Thyroid gland (tissue), 4 donors: ENCODE measurements at regions not wholly inside any gene's neighbourhood (a gene's known extent, or its start where the extent isn't known, plus 50 kb on each side); places are given as distances from the start of the nearest gene placed in this dataset.

ENCODE experiments used
- POLR2A ChIP-seq, 2 donors: fragments of 450-650 bp; IDR thresholded peaks; one replicate each; pipeline ENCODE4 v1.6.1; 2017; ENCODE audit warnings: antibody characterized with exemption in 2 of 2, mild to moderate bottlenecking in 2 of 2, moderate library complexity in 1 of 2
- TF ChIP-seq, protein P1 (sequence below), 6 experiments: fragments of 200-600 bp in 3 of 6; fragments of 450-650 bp in 3 of 6; sonication (generic) in 3 of 6; IDR thresholded peaks; one replicate each; pipeline ENCODE4 v1.5.1; 2016 to 2019; ENCODE audit warnings: antibody characterized with exemption in 6 of 6, mild to moderate bottlenecking in 2 of 6, inconsistent platforms in 1 of 6, moderate library complexity in 1 of 6

DNA sequence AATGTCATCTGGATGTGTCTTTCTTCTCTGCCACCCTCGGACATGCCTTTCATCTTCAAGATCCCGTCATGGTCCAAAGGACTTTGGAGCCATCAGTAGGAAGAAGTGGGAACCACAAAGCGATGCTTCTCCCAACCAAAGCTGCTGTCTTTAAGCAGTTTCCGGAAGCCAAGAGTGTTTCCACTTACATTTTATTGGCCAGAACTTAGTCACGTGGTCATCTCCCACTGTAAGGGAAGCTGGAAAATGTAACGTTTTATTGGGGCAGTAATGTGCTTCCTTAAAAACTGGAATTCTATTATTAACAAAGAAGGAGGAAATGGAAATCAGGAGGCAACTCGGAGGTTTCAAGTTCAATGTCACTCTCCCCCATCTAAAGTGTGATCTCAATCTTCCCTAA, 170.8 kb downstream of the ATG4C start:
- TF ChIP-seq, protein P1, sequence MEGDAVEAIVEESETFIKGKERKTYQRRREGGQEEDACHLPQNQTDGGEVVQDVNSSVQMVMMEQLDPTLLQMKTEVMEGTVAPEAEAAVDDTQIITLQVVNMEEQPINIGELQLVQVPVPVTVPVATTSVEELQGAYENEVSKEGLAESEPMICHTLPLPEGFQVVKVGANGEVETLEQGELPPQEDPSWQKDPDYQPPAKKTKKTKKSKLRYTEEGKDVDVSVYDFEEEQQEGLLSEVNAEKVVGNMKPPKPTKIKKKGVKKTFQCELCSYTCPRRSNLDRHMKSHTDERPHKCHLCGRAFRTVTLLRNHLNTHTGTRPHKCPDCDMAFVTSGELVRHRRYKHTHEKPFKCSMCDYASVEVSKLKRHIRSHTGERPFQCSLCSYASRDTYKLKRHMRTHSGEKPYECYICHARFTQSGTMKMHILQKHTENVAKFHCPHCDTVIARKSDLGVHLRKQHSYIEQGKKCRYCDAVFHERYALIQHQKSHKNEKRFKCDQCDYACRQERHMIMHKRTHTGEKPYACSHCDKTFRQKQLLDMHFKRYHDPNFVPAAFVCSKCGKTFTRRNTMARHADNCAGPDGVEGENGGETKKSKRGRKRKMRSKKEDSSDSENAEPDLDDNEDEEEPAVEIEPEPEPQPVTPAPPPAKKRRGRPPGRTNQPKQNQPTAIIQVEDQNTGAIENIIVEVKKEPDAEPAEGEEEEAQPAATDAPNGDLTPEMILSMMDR (IDR thresholded peaks at IDR 0.05): no peak
- TF ChIP-seq POLR2A (IDR thresholded peaks at IDR 0.05): no peak
